ENCODE measurements at regions not wholly inside any gene's neighbourhood (a gene's known extent, or its start where the extent isn't known, plus 50 kb on each side); places are given as distances from the start of the nearest gene placed in this dataset.
"Not testable (repeated sequence)": the region's sequence is repeated elsewhere in the genome, so short reads cannot be mapped to it uniquely, and the experiment has no call there.

DNA sequence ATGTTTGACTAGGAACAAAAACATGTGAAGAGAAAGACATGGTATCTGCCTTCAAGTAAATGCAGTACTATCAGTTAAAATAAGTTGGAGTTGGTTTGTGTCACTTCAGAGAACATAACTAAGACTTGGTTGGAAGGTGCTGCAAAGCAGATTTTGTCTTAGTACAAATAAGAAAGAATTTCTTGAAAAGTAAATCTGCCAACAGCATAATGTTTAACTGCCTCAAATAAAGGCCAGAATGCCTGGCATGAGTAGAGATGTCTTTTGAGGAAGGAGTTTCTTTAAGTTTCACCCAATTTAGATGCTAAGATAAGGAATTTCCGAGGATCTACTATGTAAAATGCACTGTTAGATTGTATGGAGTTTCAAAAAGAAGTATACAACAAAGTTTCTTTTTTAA, 409.7 kb downstream of the PIK3C3 start:
- Histone ChIP-seq H3K9me3 (no peaks in the 10 kb centered on the region), H3K4me3 (ENCODE audit: low read depth, low read length) (no peak overlapping the region), H3K27me3 (no peaks in the 10 kb centered on the region), H3K36me3 (no peaks in the 10 kb centered on the region), H3K4me1 (no peaks in the 10 kb centered on the region)
- TF ChIP-seq, protein P1, sequence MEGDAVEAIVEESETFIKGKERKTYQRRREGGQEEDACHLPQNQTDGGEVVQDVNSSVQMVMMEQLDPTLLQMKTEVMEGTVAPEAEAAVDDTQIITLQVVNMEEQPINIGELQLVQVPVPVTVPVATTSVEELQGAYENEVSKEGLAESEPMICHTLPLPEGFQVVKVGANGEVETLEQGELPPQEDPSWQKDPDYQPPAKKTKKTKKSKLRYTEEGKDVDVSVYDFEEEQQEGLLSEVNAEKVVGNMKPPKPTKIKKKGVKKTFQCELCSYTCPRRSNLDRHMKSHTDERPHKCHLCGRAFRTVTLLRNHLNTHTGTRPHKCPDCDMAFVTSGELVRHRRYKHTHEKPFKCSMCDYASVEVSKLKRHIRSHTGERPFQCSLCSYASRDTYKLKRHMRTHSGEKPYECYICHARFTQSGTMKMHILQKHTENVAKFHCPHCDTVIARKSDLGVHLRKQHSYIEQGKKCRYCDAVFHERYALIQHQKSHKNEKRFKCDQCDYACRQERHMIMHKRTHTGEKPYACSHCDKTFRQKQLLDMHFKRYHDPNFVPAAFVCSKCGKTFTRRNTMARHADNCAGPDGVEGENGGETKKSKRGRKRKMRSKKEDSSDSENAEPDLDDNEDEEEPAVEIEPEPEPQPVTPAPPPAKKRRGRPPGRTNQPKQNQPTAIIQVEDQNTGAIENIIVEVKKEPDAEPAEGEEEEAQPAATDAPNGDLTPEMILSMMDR (IDR thresholded peaks at IDR 0.05; ENCODE audit: low read depth, low read length): no peak
- DNase-seq: no peak

DNA sequence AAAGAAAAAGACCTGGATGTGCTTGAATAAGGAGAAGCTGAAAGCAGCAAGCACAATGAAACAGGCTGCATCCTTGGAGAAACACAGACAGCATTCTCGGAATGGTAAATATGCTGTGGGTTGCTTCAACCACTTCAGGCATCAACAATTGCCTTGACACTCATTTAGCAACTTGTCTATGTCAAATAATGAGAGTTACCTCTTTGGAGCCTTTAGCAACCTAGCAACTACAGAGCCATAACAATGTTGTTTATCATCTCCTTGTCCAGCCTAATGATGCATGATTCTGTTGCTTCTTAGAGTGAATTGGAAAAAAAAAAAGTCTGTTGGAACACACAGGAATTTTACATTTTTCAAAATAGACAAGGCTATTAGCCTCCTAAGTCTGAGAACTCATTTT, 410.6 kb downstream of the PIK3C3 start:
- H3K36me3 ChIP-seq: no peaks in the 10 kb centered on the region
- H3K4me3 ChIP-seq (ENCODE audit: low read depth, low read length): no peak overlapping the region
- no peaks in the 10 kb centered on the region for H3K27me3 ChIP-seq
- no peak for DNase-seq
- no peaks in the 10 kb centered on the region for H3K9me3 ChIP-seq
- TF ChIP-seq, protein P1 (IDR thresholded peaks at IDR 0.05; ENCODE audit: low read depth, low read length): no peak
- no peaks in the 10 kb centered on the region for H3K4me1 ChIP-seq

DNA sequence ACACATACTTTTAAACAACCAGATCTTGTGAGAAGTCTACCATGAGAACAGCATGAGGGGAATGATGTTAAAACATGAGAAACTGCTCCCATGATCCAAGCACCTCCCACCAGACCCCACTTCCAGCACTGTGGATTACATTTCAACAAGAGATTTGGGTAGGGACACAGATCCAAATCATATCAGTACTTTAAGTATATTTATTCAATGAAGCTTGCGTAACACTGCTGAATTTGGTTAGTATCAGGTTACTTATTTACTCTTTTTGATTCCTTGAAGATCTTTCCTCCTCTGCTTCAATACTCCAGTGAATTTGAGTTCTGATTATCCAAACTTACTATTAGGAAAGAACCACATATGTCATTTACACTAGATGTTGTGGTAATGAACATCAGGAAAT, 418.6 kb downstream of the PIK3C3 start:
- H3K36me3 ChIP-seq: no peaks in the 10 kb centered on the region
- no peaks in the 10 kb centered on the region for H3K27me3 ChIP-seq
- TF ChIP-seq, protein P1 (IDR thresholded peaks at IDR 0.05; ENCODE audit: low read depth, low read length): no peak
- H3K4me1 ChIP-seq: no peaks in the 10 kb centered on the region
- no peak for DNase-seq
- no peaks in the 10 kb centered on the region for H3K9me3 ChIP-seq
- no peak overlapping the region for H3K4me3 ChIP-seq (ENCODE audit: low read depth, low read length)

DNA sequence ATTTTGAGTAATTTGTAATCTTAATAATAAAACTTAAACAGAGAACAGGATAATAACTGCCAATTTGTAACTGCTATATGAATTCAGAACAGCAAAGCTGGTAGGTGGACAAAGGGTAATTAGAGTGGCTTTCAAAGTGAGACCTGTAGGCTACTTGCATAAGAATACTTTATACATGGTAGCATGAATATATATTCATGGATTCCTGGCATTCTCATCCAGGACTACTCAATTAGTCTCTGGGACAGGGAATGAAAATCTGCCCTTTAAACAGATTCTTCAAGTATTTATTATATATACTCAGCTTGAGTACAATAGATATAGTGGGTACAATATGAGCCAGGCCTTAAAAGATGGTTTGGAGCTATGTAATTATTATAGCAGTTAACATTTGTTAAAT, 419.9 kb downstream of the PIK3C3 start:
- no peaks in the 10 kb centered on the region for H3K27me3 ChIP-seq

DNA sequence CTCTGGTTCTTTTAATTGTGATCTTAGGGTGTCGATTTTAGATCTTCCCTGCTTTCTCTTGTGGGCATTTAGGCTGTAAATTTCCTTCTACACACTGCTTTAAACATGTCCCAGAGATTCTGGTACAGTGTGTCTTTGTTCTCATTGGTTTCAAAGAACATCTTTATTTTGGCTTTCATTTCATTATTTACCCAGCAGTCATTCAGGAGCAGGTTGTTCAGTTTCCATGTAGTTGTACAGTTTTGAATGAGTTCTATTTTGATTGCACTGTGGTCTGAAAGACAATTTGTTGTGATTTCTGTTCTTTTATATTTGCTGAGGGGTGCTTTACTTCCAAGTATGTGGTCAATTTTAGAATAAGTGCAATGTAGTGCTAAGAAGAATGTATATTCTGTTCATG, 423.8 kb downstream of the PIK3C3 start:
- DNase-seq; H3K27me3 ChIP-seq; H3K36me3 ChIP-seq; H3K4me1 ChIP-seq; H3K4me3 ChIP-seq (ENCODE audit: low read depth, low read length); H3K9me3 ChIP-seq: not testable (repeated sequence)

More for the DNA sequence above, 419.9 kb downstream of the PIK3C3 start:
- H3K4me3 ChIP-seq (ENCODE audit: low read depth, low read length): no peak overlapping the region
- no peak for DNase-seq
- no peaks in the 10 kb centered on the region for H3K4me1 ChIP-seq
- TF ChIP-seq, protein P1 (IDR thresholded peaks at IDR 0.05; ENCODE audit: low read depth, low read length): no peak
- H3K36me3 ChIP-seq: no peaks in the 10 kb centered on the region
- no peaks in the 10 kb centered on the region for H3K9me3 ChIP-seq

DNA sequence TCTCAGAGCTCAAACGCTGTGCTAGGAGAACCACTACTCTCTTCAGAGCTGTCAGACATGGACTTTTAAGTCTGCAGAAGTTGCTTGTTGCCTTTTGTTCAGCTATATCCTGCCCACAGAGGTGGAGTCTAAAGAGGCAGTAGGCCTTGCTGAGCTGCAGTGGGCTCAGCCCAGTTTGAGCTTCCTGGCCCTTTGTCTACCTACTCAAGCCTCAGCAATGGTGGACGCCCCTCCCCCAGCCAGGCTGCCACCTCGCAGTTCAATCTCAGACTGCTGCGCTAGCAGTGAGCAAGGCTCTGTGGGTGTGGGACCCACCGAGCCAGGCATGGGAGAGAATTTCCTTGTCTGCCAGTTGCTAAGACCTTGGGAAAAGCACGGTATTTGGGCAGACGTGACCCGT, 426.2 kb downstream of the PIK3C3 start:
- not testable (repeated sequence) for H3K36me3 ChIP-seq; H3K4me3 ChIP-seq (ENCODE audit: low read depth, low read length); H3K27me3 ChIP-seq; DNase-seq; H3K9me3 ChIP-seq; H3K4me1 ChIP-seq

DNA sequence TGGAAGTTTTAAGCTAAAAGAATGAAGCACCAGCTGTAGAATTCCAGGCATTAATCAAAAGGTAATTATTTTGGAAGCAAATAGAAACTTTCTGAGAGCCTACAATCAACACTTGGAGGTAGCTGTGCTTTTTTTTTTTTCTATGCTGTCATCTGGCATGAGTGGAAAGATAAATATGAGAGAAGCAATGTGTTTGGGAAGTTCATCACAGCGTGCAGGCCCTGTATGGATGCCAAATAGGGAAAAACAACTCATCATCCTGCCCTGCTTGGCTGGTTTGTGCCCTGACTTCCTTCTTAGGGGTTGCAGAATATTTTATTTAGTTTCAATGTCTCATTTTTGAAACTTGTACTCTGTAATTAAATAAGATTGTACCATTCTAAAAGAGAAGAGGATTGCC, 437.4 kb downstream of the PIK3C3 start:
- Histone ChIP-seq H3K27me3 (no peaks in the 10 kb centered on the region), H3K9me3 (no peaks in the 10 kb centered on the region), H3K36me3 (no peaks in the 10 kb centered on the region), H3K4me3 (ENCODE audit: low read depth, low read length) (no peak overlapping the region), H3K4me1 (no peaks in the 10 kb centered on the region)
- TF ChIP-seq, protein P1 (IDR thresholded peaks at IDR 0.05; ENCODE audit: low read depth, low read length): no peak
- no peak for DNase-seq

All from BE2C (cell line).